PC-3 (cell line): ENCODE measurements at regions not wholly inside any gene's neighbourhood (a gene's known extent, or its start where the extent isn't known, plus 50 kb on each side); places are given as distances from the start of the nearest gene placed in this dataset.

Experiments
- ATAC-seq: fragments of 200-7000 bp; cut with Tn5 transposase; 2 replicates; pipeline ENCODE4 v1.9.1; 2020; ENCODE audit warnings: mild to moderate bottlenecking, moderate library complexity
- BruUV-seq: library from RNA; stranded (reverse); fragments of 400-500 nt; replicated peaks from 2 replicates; lab custom pipeline; 2021; lab: Mats Ljungman, UMichigan
- CTCF ChIA-PET: fragments of 300-600 bp; sonication (Branson Sonifier 250); formaldehyde crosslinking; loops from one replicate; lab custom pipeline; 2022; ENCODE audit warnings: antibody characterized with exemption; lab: Charles Lee
- POLR2A ChIA-PET: fragments of 300-600 bp; sonication (Branson Sonifier 250); formaldehyde crosslinking; loops from one replicate; lab custom pipeline; 2022; ENCODE audit warnings: antibody characterized with exemption; ENCODE audit not compliant: unreplicated experiment; lab: Charles Lee
- DNase-seq: peaks from one replicate; pipeline ENCODE4 v3.0.0-alpha.2; 2015
- H2AFZ ChIP-seq: fragments of 300-600 bp; sonication (generic); 2 replicates; pipeline ENCODE4 v1.6.0; 2016; ENCODE audit warnings: antibody characterized with exemption, low read length
- H3F3A ChIP-seq: fragments of 300-600 bp; sonication (generic); one replicate; pipeline ENCODE4 v1.6.0; 2017; ENCODE audit warnings: antibody characterized with exemption, low read length, control low read depth, mild to moderate bottlenecking; ENCODE audit not compliant: unreplicated experiment
- H3K27ac ChIP-seq: fragments of 300-600 bp; sonication (generic); 2 replicates; pipeline ENCODE4 v1.5.1; 2016; ENCODE audit warnings: mild to moderate bottlenecking, low read length
- H3K27me3 ChIP-seq: fragments of 300-600 bp; sonication (generic); 2 replicates; pipeline ENCODE4 v1.6.1; 2016; ENCODE audit warnings: low read length, mixed read lengths
- H3K36me3 ChIP-seq: fragments of 300-600 bp; sonication (generic); 2 replicates; pipeline ENCODE4 v1.6.1; 2016; ENCODE audit warnings: low read depth, mixed run types, low read length, mixed read lengths
- H3K4me1 ChIP-seq: fragments of 300-600 bp; sonication (generic); 2 replicates; pipeline ENCODE4 v1.5.1; 2016; ENCODE audit warnings: low read length; ENCODE audit not compliant: insufficient read depth
- H3K4me2 ChIP-seq: fragments of 300-600 bp; sonication (generic); 2 replicates; pipeline ENCODE4 v1.6.0; 2016; ENCODE audit warnings: low read length
- H3K4me3 ChIP-seq: fragments of 300-600 bp; sonication (generic); 2 replicates; pipeline ENCODE4 v1.5.1; 2016; ENCODE audit warnings: mild to moderate bottlenecking, low read length, mixed read lengths
- H3K79me2 ChIP-seq: fragments of 300-600 bp; sonication (generic); 2 replicates; pipeline ENCODE4 v1.6.1; 2017; ENCODE audit warnings: low read length, mixed read lengths
- H3K9ac ChIP-seq: fragments of 300-600 bp; sonication (generic); 2 replicates; pipeline ENCODE4 v1.6.0; 2016; ENCODE audit warnings: mild to moderate bottlenecking, low read length
- H3K9me2 ChIP-seq: fragments of 300-600 bp; sonication (generic); replicated peaks from 2 replicates; pipeline ENCODE4 v1.6.1; 2016; ENCODE audit warnings: mixed run types, low read length, mixed read lengths
- H3K9me3 ChIP-seq: fragments of 300-600 bp; sonication (generic); 2 replicates; pipeline ENCODE4 v1.6.1; 2016; ENCODE audit warnings: low read length, mixed read lengths
- H4K20me1 ChIP-seq: fragments of 300-600 bp; sonication (generic); 2 replicates; pipeline ENCODE4 v1.6.1; 2016; ENCODE audit warnings: low read length, mixed read lengths
- CTCF ChIP-seq: fragments of 300-600 bp; sonication (generic); conservative IDR thresholded peaks from 2 replicates; pipeline ENCODE4 v1.5.1; 2017; ENCODE audit warnings: antibody characterized with exemption, low read depth, mild to moderate bottlenecking, low read length
- EZH2 ChIP-seq: fragments of 300-600 bp; sonication (generic); IDR thresholded peaks from one replicate; pipeline ENCODE4 v1.6.1; 2017; ENCODE audit warnings: antibody characterized with exemption, mild to moderate bottlenecking, low read length; ENCODE audit not compliant: unreplicated experiment
- EZH2phosphoT487 ChIP-seq: fragments of 300-600 bp; sonication (generic); IDR thresholded peaks from 2 replicates; pipeline ENCODE4 v1.6.1; 2018; ENCODE audit warnings: mild to moderate bottlenecking, antibody characterized with exemption, low read length, borderline replicate concordance
- intact Hi-C: fragments of 100-400 bp; cut with micrococcal nuclease; formaldehyde crosslinking; loops from 2 replicates; pipeline ENCODE4 v1.9.0; 2023

- BruUV-seq: no TSS peak
- ChIA-PET POLR2A (no interaction called here), CTCF (no interaction called here)
- no peak for DNase-seq
- Histone ChIP-seq H3K9ac (no peak overlapping the region), H3K9me2 (no peaks in the 10 kb centered on the region), H3K27me3 (no peaks in the 10 kb centered on the region), H3K4me3 (no peak overlapping the region), H3K4me1 (no peaks in the 10 kb centered on the region), H3K27ac (no peak overlapping the region), H3F3A (no peaks in the 10 kb centered on the region), H3K36me3 (peaks cover 4% of the 10 kb centered on the region; the same call in 1 of the 2 replicates), H3K9me3 (peaks cover 5% of the 10 kb centered on the region), H2AFZ (no peak overlapping the region), H4K20me1 (no peaks in the 10 kb centered on the region), H3K79me2 (no peaks in the 10 kb centered on the region), H3K4me2 (no peak overlapping the region)
- TF ChIP-seq EZH2 (no peak), EZH2phosphoT487 (no peak), CTCF (no peak)
- ATAC-seq: no peak
- intact Hi-C loops: no loop called here
Measured at GRCh38 chr3:16721494-16721893, 116.3 kb upstream of the DAZL start.

- POLR2A ChIA-PET: no interaction called here
- Histone ChIP-seq H3K4me2 (no peak overlapping the region), H3K4me3 (no peak overlapping the region), H3K9me2 (no peaks in the 10 kb centered on the region), H3K9me3 (peaks cover 9% of the 10 kb centered on the region), H3K9ac (no peak overlapping the region), H3K4me1 (peaks cover 12% of the 10 kb centered on the region), H4K20me1 (no peaks in the 10 kb centered on the region), H3F3A (no peaks in the 10 kb centered on the region), H3K27ac (no peak overlapping the region), H3K36me3 (peaks cover 9% of the 10 kb centered on the region; the same call in 1 of the 2 replicates), H3K27me3 (no peaks in the 10 kb centered on the region), H2AFZ (no peak overlapping the region), H3K79me2 (no peaks in the 10 kb centered on the region)
- DNase-seq: peak; percentile 62
- intact Hi-C loops: no loop called here
- TF ChIP-seq EZH2phosphoT487: no peak
- TF ChIP-seq CTCF: peak; percentile 38; the same call in 1 of the 2 replicates
- BruUV-seq: no TSS peak
- peak; percentile 45; the same call in 1 of the 2 replicates for ATAC-seq
- CTCF ChIA-PET: interaction anchor here (0.6 kb wide), 2 partner anchors 13 to 1254 kb away, joined by 3 read pairs; no protein-coding TSS in a partner anchor
Measured at GRCh38 chr3:16723978-16724377, 118.8 kb upstream of the DAZL start.

- intact Hi-C loops: no loop called here
- H3K9ac ChIP-seq: no peak overlapping the region
- ATAC-seq (no peak), DNase-seq (no peak)
- peaks cover 9% of the 10 kb centered on the region; the same call in 1 of the 2 replicates for H3K36me3 ChIP-seq
- peaks cover 17% of the 10 kb centered on the region for H3K4me1 ChIP-seq
- H3F3A ChIP-seq: no peaks in the 10 kb centered on the region
- no peak overlapping the region for H3K4me2 ChIP-seq
- H3K27ac ChIP-seq: no peak overlapping the region
- H3K9me2 ChIP-seq: no peaks in the 10 kb centered on the region
- TF ChIP-seq EZH2phosphoT487 (no peak), CTCF (no peak), EZH2 (no peak)
- BruUV-seq: no TSS peak
- peaks cover 9% of the 10 kb centered on the region for H3K9me3 ChIP-seq
- no peaks in the 10 kb centered on the region for H3K79me2 ChIP-seq
- H3K27me3 ChIP-seq: no peaks in the 10 kb centered on the region
- ChIA-PET CTCF (no interaction called here), POLR2A (no interaction called here)
- no peak overlapping the region for H2AFZ ChIP-seq
- no peak overlapping the region for H3K4me3 ChIP-seq
- no peaks in the 10 kb centered on the region for H4K20me1 ChIP-seq
Measured at GRCh38 chr3:16724487-16724886, 119.3 kb upstream of the DAZL start.
